AG09319 (cell line): ENCODE measurements at regions not wholly inside any gene's neighbourhood (a gene's known extent, or its start where the extent isn't known, plus 50 kb on each side); places are given as distances from the start of the nearest gene placed in this dataset.
"Not testable (repeated sequence)": the region's sequence is repeated elsewhere in the genome, so short reads cannot be mapped to it uniquely, and the experiment has no call there.

ENCODE experiments used
- DNase-seq: peaks from one replicate; pipeline ENCODE4 v3.0.0-alpha.2; 2010; ENCODE audit warnings: low read depth; ENCODE audit errors: extremely low read depth
- CTCF ChIP-seq: IDR thresholded peaks from 2 replicates; pipeline ENCODE4 v1.5.1; 2011; ENCODE audit warnings: low read depth, mild to moderate bottlenecking, inconsistent platforms, low read length, moderate library complexity

DNA sequence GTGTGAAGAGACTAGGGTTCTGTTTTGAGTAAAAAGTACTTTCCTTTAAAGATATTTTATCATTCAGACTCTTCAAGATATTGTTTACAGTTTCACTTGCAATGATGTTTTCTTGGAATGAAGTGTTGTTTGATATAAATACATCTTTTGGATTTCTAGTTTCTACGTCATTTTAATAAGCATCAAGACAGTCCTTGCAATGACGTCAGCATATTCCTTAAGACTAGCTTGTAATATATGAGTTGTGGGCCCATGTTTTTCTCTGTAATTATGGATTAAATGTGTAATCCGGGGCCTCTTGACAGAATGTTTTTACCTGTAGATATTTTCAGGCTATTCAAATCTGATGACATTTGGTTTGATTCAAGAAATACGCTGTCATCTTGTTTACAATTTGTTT lies 66.1 kb downstream of the RBMX2 start:
- DNase-seq, result no peak
- TF ChIP-seq CTCF, result no peak

GRCh38 chrX:130468395-130468923 lies 66.7 kb downstream of the RBMX2 start:
- no peak for DNase-seq

GRCh38 chrX:130482871-130483270 lies 81.1 kb downstream of the RBMX2 start:
- no peak for DNase-seq
- no peak for TF ChIP-seq CTCF

More at GRCh38 chrX:130468395-130468923, 66.7 kb downstream of the RBMX2 start:
- no peak for TF ChIP-seq CTCF

DNA sequence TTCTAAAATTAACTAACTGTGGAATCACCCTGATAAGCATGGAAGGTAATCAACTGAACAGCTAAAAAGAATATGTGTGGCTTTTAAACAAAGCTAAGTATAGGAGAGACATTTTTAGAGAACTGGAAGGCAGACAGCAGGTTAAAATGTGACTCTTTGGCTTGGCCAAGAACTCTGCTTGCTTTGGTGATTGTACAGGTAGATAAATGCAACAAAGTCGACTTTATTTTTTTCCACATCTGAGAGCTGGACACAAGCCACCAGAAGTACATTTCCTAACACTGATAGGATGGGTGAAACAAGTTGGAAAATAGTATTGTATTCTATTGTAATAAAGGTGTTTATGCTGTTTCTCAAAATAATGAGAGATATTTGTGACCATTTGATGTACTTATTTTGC lies 84.1 kb downstream of the RBMX2 start:
- no peak for DNase-seq
- TF ChIP-seq CTCF, result no peak

DNA sequence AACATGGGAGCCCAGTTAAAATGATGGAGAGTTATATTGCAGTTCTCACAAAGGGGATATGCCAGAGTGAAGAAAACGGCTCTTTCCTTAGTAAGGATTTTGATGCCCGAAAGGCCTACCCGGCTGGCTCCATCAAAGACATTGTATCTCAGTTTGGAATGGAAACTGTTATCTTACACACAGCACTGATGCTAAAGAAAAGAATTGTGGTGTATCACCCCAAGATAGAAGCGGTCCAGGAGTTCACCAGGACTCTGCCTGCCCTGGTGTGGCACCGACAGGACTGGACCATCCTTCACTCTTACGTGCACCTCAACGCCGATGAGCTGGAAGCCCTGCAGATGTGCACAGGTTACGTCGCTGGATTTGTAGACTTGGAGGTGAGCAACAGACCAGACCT lies 93.7 kb downstream of the RBMX2 start:
- DNase-seq, result not testable (repeated sequence)

- no peak for DNase-seq
- no peak for TF ChIP-seq CTCF
These were observed 95.7 kb downstream of the RBMX2 start for GRCh38 chrX:130497531-130497930.

DNA sequence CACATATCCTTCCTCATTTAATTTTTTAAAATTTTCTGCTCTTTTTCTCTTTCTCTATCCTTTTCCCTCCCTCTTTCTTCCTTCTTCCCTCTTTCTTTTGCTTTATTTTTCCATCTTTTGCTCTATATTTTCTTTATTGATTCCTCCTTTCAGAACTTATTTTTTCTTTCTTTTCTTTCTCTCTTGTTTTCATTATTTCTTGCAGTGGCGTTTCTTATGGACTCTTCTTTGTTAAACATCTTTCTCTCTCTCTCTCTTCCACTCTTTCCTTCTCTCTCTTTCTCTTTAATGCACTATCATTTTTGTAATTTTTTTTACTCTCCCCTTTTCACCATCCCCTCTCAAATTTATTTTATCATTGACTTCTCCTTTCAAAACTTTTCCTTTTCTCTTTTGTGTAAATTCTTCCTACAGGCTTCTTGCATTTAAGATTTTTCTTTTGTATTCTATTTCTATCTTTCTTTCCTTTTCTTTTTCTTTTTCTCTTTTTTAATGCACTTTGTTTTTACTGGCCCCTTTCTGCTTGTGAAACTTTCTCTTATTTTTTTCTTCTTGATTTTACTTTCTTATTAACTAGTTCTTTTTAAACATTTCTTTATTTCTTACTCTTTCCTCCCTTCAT lies 97.0 kb downstream of the RBMX2 start:
- DNase-seq, result no peak
- no peak for TF ChIP-seq CTCF

GRCh38 chrX:130502016-130502570 lies 100.3 kb downstream of the RBMX2 start:
- no peak for DNase-seq
- no peak for TF ChIP-seq CTCF
